SK-N-SH (cell line): ENCODE measurements at regions not wholly inside any gene's neighbourhood (a gene's known extent, or its start where the extent isn't known, plus 50 kb on each side); places are given as distances from the start of the nearest gene placed in this dataset.

ENCODE experiments used
- CTCF ChIA-PET: fragments of 300-600, 350-600 bp; formaldehyde crosslinking; extraction: SDS; loops from one replicate; lab custom pipeline; 2021; lab: Yijun Ruan, JAX
- POLR2A ChIA-PET: fragments of 350-600 bp; sonication (Branson Sonifier 250); formaldehyde crosslinking; extraction: SDS; loops from one replicate; lab custom pipeline; 2020; ENCODE audit warnings: antibody characterized with exemption, inconsistent platforms; lab: Yijun Ruan, JAX
- DNase-seq: peaks from one replicate; pipeline ENCODE4 v3.0.0; 2012
- H2AFZ ChIP-seq: fragments of 200-600 bp; sonication (generic); 2 replicates; pipeline ENCODE4 v1.8.1; 2016; ENCODE audit warnings: antibody characterized with exemption, mild to moderate bottlenecking, low read depth
- H3F3A ChIP-seq: fragments of 200-600 bp; sonication (generic); replicated peaks from 2 replicates; pipeline ENCODE3; 2016; ENCODE audit warnings: antibody characterized with exemption, mild to moderate bottlenecking; ENCODE audit not compliant: insufficient read depth
- H3K27ac ChIP-seq, 2 experiments: fragments of 200-500 bp in 1 of 2; fragments of 200-600 bp in 1 of 2; sonication (Bioruptor generic) in 1 of 2; sonication (generic), shearing (Covaris generic) in 1 of 2; 2 replicates each; pipeline versions ENCODE4 v1.5.1 to v1.6.1; 2014 to 2016; ENCODE audit warnings: low read depth in 2 of 2, inconsistent platforms in 1 of 2, low read length in 1 of 2, mild to moderate bottlenecking in 1 of 2, mixed read lengths in 1 of 2
- H3K27me3 ChIP-seq: fragments of 200-600 bp; sonication (generic), shearing (Covaris generic); 2 replicates; pipeline ENCODE4 v1.6.1; 2016; ENCODE audit warnings: mixed run types; ENCODE audit not compliant: insufficient read depth
- H3K36me3 ChIP-seq, 2 experiments: fragments of 200-500 bp in 1 of 2; fragments of 200-600 bp in 1 of 2; sonication (Bioruptor generic) in 1 of 2; sonication (generic) in 1 of 2; replicated peaks in 1 of 2; 2 replicates each; pipeline versions ENCODE3 to v1.5.1; 2014 to 2016; ENCODE audit warnings: low read length in 1 of 2, mild to moderate bottlenecking in 1 of 2; ENCODE audit not compliant: insufficient read depth in 2 of 2, control insufficient read depth in 1 of 2
- H3K4me1 ChIP-seq, 2 experiments: fragments of 200-500 bp in 1 of 2; fragments of 200-600 bp in 1 of 2; sonication (Bioruptor generic) in 1 of 2; sonication (generic), shearing (Covaris generic) in 1 of 2; 2 replicates each; pipeline versions ENCODE4 v1.5.1 to v1.6.1; 2014 to 2016; ENCODE audit warnings: low read depth in 1 of 2, low read length in 1 of 2, mixed run types in 1 of 2; ENCODE audit not compliant: insufficient read depth in 2 of 2, control insufficient read depth in 1 of 2
- H3K4me2 ChIP-seq: fragments of 200-600 bp; sonication (generic), shearing (Covaris generic); 2 replicates; pipeline ENCODE4 v1.6.1; 2017; ENCODE audit warnings: mixed run types
- H3K4me3 ChIP-seq, 2 experiments: fragments of 200-500 bp in 1 of 2; fragments of 200-600 bp in 1 of 2; sonication (Bioruptor generic) in 1 of 2; sonication (generic), shearing (Covaris generic) in 1 of 2; 2 replicates each; pipeline versions ENCODE4 v1.5.1 to v1.8.1; 2014 to 2016; ENCODE audit warnings: low read depth in 2 of 2, inconsistent platforms in 1 of 2, low read length in 1 of 2, mild to moderate bottlenecking in 1 of 2, mixed read lengths in 1 of 2, moderate library complexity in 1 of 2
- H3K79me2 ChIP-seq: fragments of 200-600 bp; sonication (generic); 2 replicates; pipeline ENCODE4 v1.8.1; 2017; ENCODE audit warnings: mild to moderate bottlenecking; ENCODE audit not compliant: insufficient read depth
- H3K9ac ChIP-seq: fragments of 200-600 bp; sonication (generic); 2 replicates; pipeline ENCODE4 v1.6.1; 2017; ENCODE audit warnings: mixed run types
- H3K9me2 ChIP-seq: fragments of 200-600 bp; sonication (generic); 2 replicates; pipeline ENCODE4 v1.6.1; 2017; ENCODE audit warnings: mixed run types
- H3K9me3 ChIP-seq: fragments of 200-600 bp; sonication (generic); 2 replicates; pipeline ENCODE4 v1.6.1; 2017; ENCODE audit warnings: mixed run types, mild to moderate bottlenecking, moderate library complexity
- H4K20me1 ChIP-seq: fragments of 200-600 bp; sonication (generic); 2 replicates; pipeline ENCODE4 v1.6.1; 2017; ENCODE audit warnings: mild to moderate bottlenecking, mixed run types; ENCODE audit not compliant: insufficient read depth
- ELF1 ChIP-seq: IDR thresholded peaks from 2 replicates; pipeline ENCODE4 v1.4.0; 2012
- EP300 ChIP-seq, 2 experiments: IDR thresholded peaks; 2 replicates each; pipeline versions ENCODE4 v1.4.0 to v1.6.1; 2012; ENCODE audit warnings: borderline replicate concordance in 1 of 2, low read depth in 1 of 2, low read length in 1 of 2
- FOXM1 ChIP-seq: IDR thresholded peaks from 2 replicates; pipeline ENCODE4 v1.4.0; 2012; ENCODE audit warnings: low read depth, mild to moderate bottlenecking
- JUND ChIP-seq: IDR thresholded peaks from 2 replicates; pipeline ENCODE4 v1.4.0; 2012
- MEF2A ChIP-seq: IDR thresholded peaks from 2 replicates; pipeline ENCODE4 v1.4.0; 2012; ENCODE audit warnings: low read depth, borderline replicate concordance
- RAD21 ChIP-seq: IDR thresholded peaks from 2 replicates; pipeline ENCODE4 v1.6.1; 2012; ENCODE audit warnings: mild to moderate bottlenecking, low read length
- SIN3A ChIP-seq: IDR thresholded peaks from 2 replicates; pipeline ENCODE4 v1.6.1; 2012; ENCODE audit warnings: low read depth, mild to moderate bottlenecking, low read length, moderate library complexity, borderline replicate concordance
- TAF1 ChIP-seq: IDR thresholded peaks from 2 replicates; pipeline ENCODE4 v1.6.1; 2012; ENCODE audit warnings: low read depth, mild to moderate bottlenecking, low read length, moderate library complexity, borderline replicate concordance
- TCF12 ChIP-seq: IDR thresholded peaks from 2 replicates; pipeline ENCODE4 v1.4.0; 2012
- WGBS: methylation state at CpG from one replicate; pipeline ENCODE4 v1.1.6; 2017; ENCODE audit warnings: low lambda C conversion rate; 5-methylcytosine and 5-hydroxymethylcytosine counted together
- TF ChIP-seq, protein P1 (sequence below): fragments of 200-600 bp; sonication (generic); IDR thresholded peaks from 2 replicates; pipeline ENCODE4 v1.6.1; 2017; ENCODE audit warnings: antibody characterized with exemption, mild to moderate bottlenecking, moderate library complexity
- TF ChIP-seq, protein P2 (sequence below): IDR thresholded peaks from 2 replicates; pipeline ENCODE4 v1.6.1; 2012; ENCODE audit warnings: mild to moderate bottlenecking, low read depth, low read length, moderate library complexity

DNA sequence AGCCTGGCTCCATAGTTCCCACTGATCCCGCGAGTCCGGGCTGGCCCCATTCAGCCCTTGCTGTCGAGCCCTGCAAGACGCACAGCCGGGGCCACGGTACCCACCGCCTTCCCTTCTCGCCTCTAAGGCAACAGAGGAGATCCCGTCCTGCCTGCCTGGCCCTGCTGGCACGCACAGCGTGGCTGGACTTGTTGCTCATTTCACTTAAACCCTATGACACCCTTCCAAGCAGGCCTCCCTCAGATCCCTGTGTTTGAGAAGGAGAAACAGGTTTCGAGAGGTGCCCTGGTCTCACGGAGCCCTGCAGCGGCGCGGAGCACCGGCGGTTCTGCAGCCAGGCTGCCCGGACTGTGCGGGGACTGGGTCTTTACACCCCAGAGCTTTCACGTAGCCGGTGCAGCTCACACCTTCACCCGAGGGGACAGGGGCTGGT is 1048.4 kb downstream of the BRD1 start (continued):
- TF ChIP-seq RAD21 (no peak), EP300 (IDR thresholded peaks at IDR 0.05; ENCODE audit: borderline replicate concordance in 1 of 2, low read depth in 1 of 2, low read length in 1 of 2) (no peak), TCF12 (no peak), ELF1 (no peak), MEF2A (no peak), JUND (no peak)
- TF ChIP-seq, protein P1, sequence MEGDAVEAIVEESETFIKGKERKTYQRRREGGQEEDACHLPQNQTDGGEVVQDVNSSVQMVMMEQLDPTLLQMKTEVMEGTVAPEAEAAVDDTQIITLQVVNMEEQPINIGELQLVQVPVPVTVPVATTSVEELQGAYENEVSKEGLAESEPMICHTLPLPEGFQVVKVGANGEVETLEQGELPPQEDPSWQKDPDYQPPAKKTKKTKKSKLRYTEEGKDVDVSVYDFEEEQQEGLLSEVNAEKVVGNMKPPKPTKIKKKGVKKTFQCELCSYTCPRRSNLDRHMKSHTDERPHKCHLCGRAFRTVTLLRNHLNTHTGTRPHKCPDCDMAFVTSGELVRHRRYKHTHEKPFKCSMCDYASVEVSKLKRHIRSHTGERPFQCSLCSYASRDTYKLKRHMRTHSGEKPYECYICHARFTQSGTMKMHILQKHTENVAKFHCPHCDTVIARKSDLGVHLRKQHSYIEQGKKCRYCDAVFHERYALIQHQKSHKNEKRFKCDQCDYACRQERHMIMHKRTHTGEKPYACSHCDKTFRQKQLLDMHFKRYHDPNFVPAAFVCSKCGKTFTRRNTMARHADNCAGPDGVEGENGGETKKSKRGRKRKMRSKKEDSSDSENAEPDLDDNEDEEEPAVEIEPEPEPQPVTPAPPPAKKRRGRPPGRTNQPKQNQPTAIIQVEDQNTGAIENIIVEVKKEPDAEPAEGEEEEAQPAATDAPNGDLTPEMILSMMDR: no peak
- TF ChIP-seq, all 33 proteins: peak for 0

- Histone ChIP-seq H3K36me3 (no peaks in the 10 kb centered on the region), H2AFZ (no peak overlapping the region), H3K9me2 (no peaks in the 10 kb centered on the region), H4K20me1 (no peaks in the 10 kb centered on the region), H3K27ac (no peak overlapping the region), H3K4me2 (no peak overlapping the region), H3K9me3 (no peaks in the 10 kb centered on the region), H3K9ac (no peak overlapping the region), H3K27me3 (no peaks in the 10 kb centered on the region; the same call in 1 of the 2 replicates), H3F3A (no peaks in the 10 kb centered on the region), H3K79me2 (no peaks in the 10 kb centered on the region)
- TF ChIP-seq TAF1 (no peak), SIN3A (no peak), FOXM1 (no peak)
- TF ChIP-seq, protein P2, sequence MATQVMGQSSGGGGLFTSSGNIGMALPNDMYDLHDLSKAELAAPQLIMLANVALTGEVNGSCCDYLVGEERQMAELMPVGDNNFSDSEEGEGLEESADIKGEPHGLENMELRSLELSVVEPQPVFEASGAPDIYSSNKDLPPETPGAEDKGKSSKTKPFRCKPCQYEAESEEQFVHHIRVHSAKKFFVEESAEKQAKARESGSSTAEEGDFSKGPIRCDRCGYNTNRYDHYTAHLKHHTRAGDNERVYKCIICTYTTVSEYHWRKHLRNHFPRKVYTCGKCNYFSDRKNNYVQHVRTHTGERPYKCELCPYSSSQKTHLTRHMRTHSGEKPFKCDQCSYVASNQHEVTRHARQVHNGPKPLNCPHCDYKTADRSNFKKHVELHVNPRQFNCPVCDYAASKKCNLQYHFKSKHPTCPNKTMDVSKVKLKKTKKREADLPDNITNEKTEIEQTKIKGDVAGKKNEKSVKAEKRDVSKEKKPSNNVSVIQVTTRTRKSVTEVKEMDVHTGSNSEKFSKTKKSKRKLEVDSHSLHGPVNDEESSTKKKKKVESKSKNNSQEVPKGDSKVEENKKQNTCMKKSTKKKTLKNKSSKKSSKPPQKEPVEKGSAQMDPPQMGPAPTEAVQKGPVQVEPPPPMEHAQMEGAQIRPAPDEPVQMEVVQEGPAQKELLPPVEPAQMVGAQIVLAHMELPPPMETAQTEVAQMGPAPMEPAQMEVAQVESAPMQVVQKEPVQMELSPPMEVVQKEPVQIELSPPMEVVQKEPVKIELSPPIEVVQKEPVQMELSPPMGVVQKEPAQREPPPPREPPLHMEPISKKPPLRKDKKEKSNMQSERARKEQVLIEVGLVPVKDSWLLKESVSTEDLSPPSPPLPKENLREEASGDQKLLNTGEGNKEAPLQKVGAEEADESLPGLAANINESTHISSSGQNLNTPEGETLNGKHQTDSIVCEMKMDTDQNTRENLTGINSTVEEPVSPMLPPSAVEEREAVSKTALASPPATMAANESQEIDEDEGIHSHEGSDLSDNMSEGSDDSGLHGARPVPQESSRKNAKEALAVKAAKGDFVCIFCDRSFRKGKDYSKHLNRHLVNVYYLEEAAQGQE: no peak
- TF ChIP-seq, all 33 proteins: peak for 0
- CTCF ChIA-PET: no interaction called here
- POLR2A ChIA-PET: no interaction called here
- no peaks in the 10 kb centered on the region for H3K4me1 ChIP-seq
- WGBS: 31% methylated on average over 23 of the region's 25 CpGs
- H3K4me3 ChIP-seq: no peak overlapping the region
- no peak for DNase-seq
Observed at GRCh38 chr22:48778308-48779195, 1049.1 kb downstream of the BRD1 start.
